A549 (cell line): ENCODE measurements at regions not wholly inside any gene's neighbourhood (a gene's known extent, or its start where the extent isn't known, plus 50 kb on each side); places are given as distances from the start of the nearest gene placed in this dataset.

Experiments
- BHLHE40 ChIP-seq: IDR thresholded peaks from 2 replicates; pipeline ENCODE4 v1.6.1; 2012; ENCODE audit warnings: low read depth, low read length, inconsistent platforms
- CHD4 ChIP-seq: fragments of 200-600 bp; sonication (generic); IDR thresholded peaks from 2 replicates; pipeline ENCODE4 v1.6.1; 2016; ENCODE audit warnings: antibody characterized with exemption, mild to moderate bottlenecking, borderline replicate concordance
- CTCF ChIP-seq: fragments of >200 bp; sonication (Bioruptor Twin); formaldehyde crosslinking; IDR thresholded peaks from 3 replicates; pipeline ENCODE4 v1.5.1; 2016
- EP300 ChIP-seq, 2 experiments: fragments of >200 bp; sonication (Bioruptor Twin); formaldehyde crosslinking; IDR thresholded peaks; 2 replicates in 1 of 2; 3 replicates in 1 of 2; pipeline ENCODE4 v1.6.1; 2016 to 2017
- HDAC2 ChIP-seq: fragments of 200-600 bp; sonication (generic); IDR thresholded peaks from 2 replicates; pipeline ENCODE4 v1.6.1; 2016
- KDM5A ChIP-seq: fragments of 200-600 bp; sonication (generic); IDR thresholded peaks from 2 replicates; pipeline ENCODE4 v1.6.1; 2016; ENCODE audit warnings: antibody characterized with exemption, mild to moderate bottlenecking
- NR3C1 ChIP-seq: fragments of >200 bp; sonication (Bioruptor Twin); formaldehyde crosslinking; IDR thresholded peaks from 3 replicates; pipeline ENCODE4 v1.6.1; 2017
- POLR2A ChIP-seq: IDR thresholded peaks from 2 replicates; pipeline ENCODE4 v1.6.1; 2012; ENCODE audit warnings: mild to moderate bottlenecking, low read length
- POLR2AphosphoS2 ChIP-seq: conservative IDR thresholded peaks from 2 replicates; pipeline ENCODE4 v1.6.1; 2012; ENCODE audit warnings: low read length, improper control_type of control experiment, inconsistent platforms
- RAD21 ChIP-seq, 2 experiments: fragments of >200 bp in 1 of 2; sonication (Bioruptor Twin) in 1 of 2; formaldehyde crosslinking in 1 of 2; IDR thresholded peaks in 1 of 2; conservative IDR thresholded peaks in 1 of 2; 2 replicates in 1 of 2; 3 replicates in 1 of 2; pipeline ENCODE4 v1.6.1; 2012 to 2018; ENCODE audit warnings: inconsistent platforms in 1 of 2
- SREBF2 ChIP-seq: fragments of 450-650 bp; IDR thresholded peaks from 2 replicates; pipeline ENCODE4 v1.6.1; 2014; ENCODE audit warnings: mild to moderate bottlenecking, moderate library complexity
- USF2 ChIP-seq: fragments of 450-650 bp; IDR thresholded peaks from 2 replicates; pipeline ENCODE4 v1.6.1; 2014; ENCODE audit warnings: antibody characterized with exemption
- ZSCAN20 ChIP-seq: fragments of 250-450 bp; sonication (Bioruptor Pico); IDR thresholded peaks from 2 replicates; pipeline ENCODE4 v1.8.0; 2022; ENCODE audit warnings: mild to moderate bottlenecking, moderate library complexity

- TF ChIP-seq HDAC2 (no peak), KDM5A (no peak), POLR2AphosphoS2 (no peak), CTCF (no peak), CHD4 (no peak), POLR2A (no peak), USF2 (no peak), ZSCAN20 (CRISPR knock-in tag) (no peak), SREBF2 (no peak), NR3C1 (no peak), BHLHE40 (no peak), EP300 (IDR thresholded peaks at IDR 0.05) (no peak), RAD21 (conservative IDR thresholded peaks at IDR 0.05 in 1 of 2, IDR thresholded peaks at IDR 0.05 in 1 of 2) (no peak)
Measured at GRCh38 chr16:55077266-55077665, 146.6 kb downstream of the IRX5 start.
